Endothelial cell of umbilical vein (primary cell): ENCODE measurements at regions not wholly inside any gene's neighbourhood (a gene's known extent, or its start where the extent isn't known, plus 50 kb on each side); places are given as distances from the start of the nearest gene placed in this dataset.

ENCODE experiments used
- BruUV-seq: library from RNA; stranded (reverse); fragments of 400-500 nt; replicated peaks from 2 replicates; lab custom pipeline; 2021; lab: Mats Ljungman, UMichigan
- CTCF ChIA-PET: fragments of 300-600, 350-600 bp; sonication (Branson Sonifier 250); formaldehyde crosslinking; loops from one replicate; lab custom pipeline; 2021; ENCODE audit warnings: antibody characterized with exemption, inconsistent platforms; lab: Charles Lee
- POLR2A ChIA-PET: fragments of 300-600, 350-600 bp; sonication (Branson Sonifier 250); formaldehyde crosslinking; loops from one replicate; lab custom pipeline; 2021; ENCODE audit warnings: antibody characterized with exemption, inconsistent platforms; lab: Charles Lee
- DNase-seq: peaks from one replicate; pipeline ENCODE4 v3.0.0-alpha.2; 2011; ENCODE audit warnings: low read depth, low spot score
- FAIRE-seq: peaks from 2 replicates; lab custom pipeline; 2011; peaks lifted over from hg19 to GRCh38; lab: Jason Lieb, UNC
- H2AFZ ChIP-seq: 2 replicates; pipeline ENCODE4 v1.6.0; 2012; ENCODE audit warnings: low read depth, low read length, control low read depth, inconsistent platforms
- H3K27ac ChIP-seq: 2 replicates; pipeline ENCODE4 v1.5.1; 2011; ENCODE audit warnings: low read depth, mild to moderate bottlenecking, control low read depth, low read length, moderate library complexity; ENCODE audit not compliant: insufficient read depth
- H3K27me3 ChIP-seq, 2 experiments: 2 replicates each; pipeline versions ENCODE4 v1.6.0 to v1.6.1; 2011; ENCODE audit warnings: low read length in 2 of 2, mixed read lengths in 1 of 2; ENCODE audit not compliant: control insufficient read depth in 2 of 2, insufficient read depth in 2 of 2
- H3K36me3 ChIP-seq, 2 experiments: 2 replicates in 1 of 2; 3 replicates in 1 of 2; pipeline ENCODE4 v1.5.1; 2011; ENCODE audit warnings: low read length in 2 of 2, mild to moderate bottlenecking in 1 of 2, moderate library complexity in 1 of 2; ENCODE audit not compliant: control insufficient read depth in 2 of 2, insufficient read depth in 2 of 2; ENCODE audit errors: extremely low read depth in 1 of 2
- H3K4me1 ChIP-seq: 3 replicates; pipeline ENCODE4 v1.5.1; 2011; ENCODE audit warnings: mild to moderate bottlenecking, low read length; ENCODE audit not compliant: control insufficient read depth, insufficient read depth; ENCODE audit errors: extremely low read depth
- H3K4me2 ChIP-seq: 2 replicates; pipeline ENCODE4 v1.6.1; 2011; ENCODE audit warnings: low read length, control low read depth, mixed read lengths; ENCODE audit not compliant: insufficient read depth
- H3K4me3 ChIP-seq, 3 experiments: fragments of 200-600 bp in 1 of 3; sonication (generic), shearing (Covaris generic) in 1 of 3; replicated peaks in 1 of 3; 2 replicates each; pipeline ENCODE4 v1.5.1; 2011 to 2016; ENCODE audit warnings: control low read depth in 3 of 3, low read length in 3 of 3, mild to moderate bottlenecking in 2 of 3, inconsistent platforms in 1 of 3, low read depth in 1 of 3, moderate library complexity in 1 of 3; ENCODE audit not compliant: insufficient read depth in 1 of 3
- H3K79me2 ChIP-seq: 2 replicates; pipeline ENCODE4 v1.6.0; 2012; ENCODE audit warnings: low read length, inconsistent platforms; ENCODE audit not compliant: control insufficient read depth, insufficient read depth
- H3K9ac ChIP-seq: replicated peaks from 2 replicates; pipeline ENCODE3; 2011; ENCODE audit warnings: low read length, control low read depth; ENCODE audit not compliant: insufficient read depth; ENCODE audit errors: extremely low read depth
- H3K9me1 ChIP-seq: replicated peaks from 3 replicates; pipeline ENCODE4 v1.6.0; 2011; ENCODE audit warnings: mild to moderate bottlenecking, low read length; ENCODE audit not compliant: control insufficient read depth, insufficient read depth; ENCODE audit errors: extremely low read depth
- H3K9me3 ChIP-seq: replicated peaks from 2 replicates; pipeline ENCODE4 v1.5.1; 2012; ENCODE audit warnings: low read length, inconsistent platforms; ENCODE audit not compliant: control insufficient read depth, insufficient read depth
- H4K20me1 ChIP-seq: replicated peaks from 2 replicates; pipeline ENCODE3; 2011; ENCODE audit warnings: mild to moderate bottlenecking, low read length; ENCODE audit not compliant: control insufficient read depth, insufficient read depth; ENCODE audit errors: extremely low read depth
- EZH2 ChIP-seq: IDR thresholded peaks from 2 replicates; pipeline ENCODE4 v1.6.1; 2012; ENCODE audit warnings: borderline replicate concordance, low read depth, mild to moderate bottlenecking, moderate library complexity, low read length, inconsistent platforms; ENCODE audit not compliant: severe bottlenecking
- FOS ChIP-seq: IDR thresholded peaks from 2 replicates; pipeline ENCODE4 v1.6.1; 2011; ENCODE audit warnings: mild to moderate bottlenecking, low read length, moderate library complexity, borderline replicate concordance; ENCODE audit not compliant: insufficient read depth
- MYC ChIP-seq: IDR thresholded peaks from one replicate; pipeline ENCODE4 v1.6.1; 2011; ENCODE audit warnings: mild to moderate bottlenecking, low read depth, low read length
- POLR2A ChIP-seq: IDR thresholded peaks from 2 replicates; pipeline ENCODE4 v1.6.1; 2012; ENCODE audit warnings: low read depth, mild to moderate bottlenecking, control low read depth, low read length
- POLR2AphosphoS5 ChIP-seq: IDR thresholded peaks from 2 replicates; pipeline ENCODE4 v1.6.1; 2012; ENCODE audit warnings: low read depth, mild to moderate bottlenecking, control low read depth, low read length, moderate library complexity; ENCODE audit not compliant: insufficient read depth
- dilution Hi-C: fragments of 300-500 bp; cut with MboI; formaldehyde crosslinking; loops from one replicate; pipeline ENCODE4 v1.15.0; 2019; ENCODE audit warnings: low sequenced_read_pairs; ENCODE audit not compliant: extremely low pct_ligation_motif_present
- intact Hi-C: fragments of 100-400 bp; cut with micrococcal nuclease; formaldehyde crosslinking; loops from one replicate; pipeline ENCODE4 v1.10.0; 2022

GRCh38 chr6:37101991-37102298 lies 68.0 kb upstream of the PIM1 start:
- H3K79me2 ChIP-seq, result no peaks in the 10 kb centered on the region
- H3K9me1 ChIP-seq, result no peaks in the 10 kb centered on the region
- ChIA-PET POLR2A (no interaction called here), CTCF (interaction anchor here (1.1 to 2.1 kb wide), 7 partner anchors 13 to 70 kb away, joined by 3 to 10 read pairs (median 4); no protein-coding TSS in a partner anchor)
- intact Hi-C loops (loop anchor here (1.0 to 5.0 kb wide), 5 partner anchors 35 to 73 kb away; partner anchors contain the start of gene PIM1), dilution Hi-C loops (no loop called here)
- TF ChIP-seq FOS, result no peak
- no peak for TF ChIP-seq MYC
- no peak for TF ChIP-seq EZH2
- H3K36me3 ChIP-seq, result no peaks in the 10 kb centered on the region
- DNase-seq, result no peak
- no TSS peak for BruUV-seq
- no peaks in the 10 kb centered on the region for H3K27me3 ChIP-seq
- peak overlapping the region; percentile 57 for H2AFZ ChIP-seq
- H4K20me1 ChIP-seq, result no peaks in the 10 kb centered on the region
- peaks cover 18% of the 10 kb centered on the region for H3K4me1 ChIP-seq
- peak overlapping the region; percentile 96 for H3K4me2 ChIP-seq
- peak overlapping the region; percentile 82 for H3K9ac ChIP-seq
- H3K4me3 ChIP-seq, result no peak overlapping the region
- H3K27ac ChIP-seq, result peak overlapping the region; percentile 72
- FAIRE-seq, result peak; percentile 37
- H3K9me3 ChIP-seq, result no peaks in the 10 kb centered on the region

GRCh38 chr6:37102299-37103168 lies 67.4 kb upstream of the PIM1 start:
- intact Hi-C loops, result loop anchor here (1.0 to 5.0 kb wide), 5 partner anchors 35 to 74 kb away; partner anchors contain the start of gene PIM1
- TF ChIP-seq FOS (no peak), POLR2AphosphoS5 (peak; percentile 35), POLR2A (peak; percentile 33)
- Histone ChIP-seq H3K9ac (peak overlapping the region; percentile 82), H3K36me3 (no peaks in the 10 kb centered on the region), H3K4me2 (peak overlapping the region; percentile 96), H3K79me2 (no peaks in the 10 kb centered on the region), H3K27me3 (no peaks in the 10 kb centered on the region), H3K4me3 (peak overlapping the region; percentile 15 to 63 (median 22)), H3K4me1 (peaks cover 18% of the 10 kb centered on the region), H2AFZ (peak overlapping the region; percentile 57), H4K20me1 (no peaks in the 10 kb centered on the region), H3K9me3 (no peaks in the 10 kb centered on the region), H3K9me1 (no peaks in the 10 kb centered on the region), H3K27ac (peak overlapping the region; percentile 72)
- FAIRE-seq (peak; percentile 82), DNase-seq (peak; percentile 83)
- no TSS peak for BruUV-seq
- dilution Hi-C loops, result no loop called here
- ChIA-PET POLR2A (no interaction called here), CTCF (interaction anchor here (0.5 to 2.1 kb wide), 10 partner anchors 11 to 69 kb away, joined by 3 to 10 read pairs (median 4); no protein-coding TSS in a partner anchor)
